Stimulated activated CD4-positive, alpha-beta T cell treated with anti-CD3 and anti-CD28 coated beads, Interleukin-1b, Interleukin-23, amount 100 ng/mL, for 48 hours (primary cell): ENCODE measurements at regions not wholly inside any gene's neighbourhood (a gene's known extent, or its start where the extent isn't known, plus 50 kb on each side); places are given as distances from the start of the nearest gene placed in this dataset.

Experiments used
- DNase-seq: peaks from one replicate; pipeline ENCODE4 v3.0.0-alpha.2; 2020

- no peak for DNase-seq
Observed at GRCh38 chr4:123339507-123340380, 56.9 kb upstream of the SPRY1 start.

DNA sequence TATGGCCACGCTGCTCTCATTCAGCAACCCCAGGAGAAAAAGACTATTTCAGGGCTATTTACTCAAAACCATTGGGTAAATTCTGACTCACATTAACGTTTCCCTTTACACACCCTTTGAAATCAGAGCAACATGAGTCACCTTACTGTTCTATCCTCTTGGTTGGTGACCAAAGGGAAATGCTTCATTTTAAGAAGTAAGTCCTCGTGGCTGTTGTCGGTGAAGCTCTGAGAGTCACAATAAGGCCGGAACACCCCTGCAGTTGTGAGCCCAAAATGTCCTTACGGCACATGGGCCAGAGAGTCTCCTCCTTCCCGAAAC, 56.3 kb upstream of the SPRY1 start:
- no peak for DNase-seq

DNA sequence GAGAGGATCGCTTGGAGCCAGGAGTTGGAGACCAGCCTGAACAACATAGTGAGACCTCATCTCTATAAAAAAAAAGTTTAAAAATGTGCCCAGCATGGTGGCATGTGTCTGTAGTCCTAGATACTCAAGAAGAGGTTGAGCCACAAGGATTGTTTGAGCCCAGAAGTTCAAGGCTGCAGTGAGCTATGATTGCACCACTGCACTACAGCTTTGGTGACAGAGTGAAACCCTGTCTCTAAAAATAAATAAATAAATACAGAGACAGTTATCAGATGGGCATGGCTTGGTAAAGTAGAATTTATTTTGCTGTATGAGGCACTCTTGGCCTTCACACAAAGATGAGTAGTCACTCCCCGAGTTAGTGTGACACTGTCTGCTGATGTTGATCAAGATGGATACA, 54.1 kb upstream of the SPRY1 start:
- DNase-seq: no peak

DNA sequence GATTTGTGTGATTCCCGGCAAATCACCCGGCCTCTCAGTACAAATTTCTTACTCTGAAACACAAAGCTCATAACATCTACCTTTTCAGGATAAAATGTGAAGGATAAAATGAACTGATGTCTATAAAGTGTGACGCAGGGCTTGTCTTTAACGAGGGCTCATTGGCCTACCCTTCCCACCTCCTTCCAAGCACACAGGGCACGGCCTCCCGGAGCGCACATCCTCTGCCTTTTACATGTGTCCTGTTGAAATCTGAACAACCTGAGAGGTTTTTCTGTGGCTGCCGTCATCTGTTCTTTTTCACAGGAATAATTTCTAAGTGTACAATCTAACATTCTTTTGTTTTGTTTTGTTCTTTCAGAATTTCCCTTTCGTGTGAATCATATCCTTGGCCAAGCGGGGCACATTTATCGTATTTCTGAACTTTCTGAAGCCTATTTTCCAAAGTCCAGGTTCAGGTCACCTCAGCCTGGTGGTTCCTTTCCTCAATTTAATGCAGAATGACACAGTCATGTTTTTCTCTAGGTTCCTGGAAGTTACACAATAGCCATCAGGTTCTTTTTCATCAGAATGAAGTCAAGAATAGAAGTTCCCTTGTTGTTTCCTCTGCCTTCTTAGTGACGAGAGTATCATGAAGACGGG, 53.1 kb upstream of the SPRY1 start:
- no peak for DNase-seq

GRCh38 chr4:123345137-123345934, 51.3 kb upstream of the SPRY1 start:
- DNase-seq: no peak

- DNase-seq: no peak
Observed at GRCh38 chr4:123345935-123346300, 50.7 kb upstream of the SPRY1 start.

GRCh38 chr4:123346330-123346940, 50.2 kb upstream of the SPRY1 start:
- DNase-seq: no peak
